Liver (tissue), 8 donors: ENCODE measurements at regions not wholly inside any gene's neighbourhood (a gene's known extent, or its start where the extent isn't known, plus 50 kb on each side); places are given as distances from the start of the nearest gene placed in this dataset.

Experiments used
- DNase-seq: peaks from one replicate; pipeline ENCODE4 v3.0.0-alpha.2; 2017; ENCODE audit warnings: low spot score
- H3K27ac ChIP-seq, 2 donors: one replicate each; pipeline ENCODE4 v1.7.0; 2013; ENCODE audit warnings: inconsistent platforms in 2 of 2, low read length in 2 of 2, control low read depth in 1 of 2, low read depth in 1 of 2, mild to moderate bottlenecking in 1 of 2
- H3K27me3 ChIP-seq, 4 donors: one replicate each; pipeline versions ENCODE4 v1.6.1 to v1.7.0; 2013; ENCODE audit warnings: low read length in 3 of 4, inconsistent platforms in 1 of 4, mild to moderate bottlenecking in 1 of 4, moderate library complexity in 1 of 4; ENCODE audit not compliant: control insufficient read depth in 4 of 4, insufficient read depth in 4 of 4
- H3K36me3 ChIP-seq, 4 donors: one replicate each; pipeline versions ENCODE4 v1.6.1 to v1.7.0; 2013; ENCODE audit warnings: low read length in 3 of 4, mild to moderate bottlenecking in 3 of 4, low read depth in 1 of 4, moderate library complexity in 1 of 4; ENCODE audit not compliant: control insufficient read depth in 4 of 4, insufficient read depth in 3 of 4
- H3K4me1 ChIP-seq, 4 donors: one replicate each; pipeline versions ENCODE4 v1.6.1 to v1.7.0; 2013; ENCODE audit warnings: low read length in 3 of 4, mild to moderate bottlenecking in 3 of 4, moderate library complexity in 1 of 4; ENCODE audit not compliant: control insufficient read depth in 4 of 4, insufficient read depth in 4 of 4
- H3K4me3 ChIP-seq, 3 donors: one replicate each; pipeline versions ENCODE4 v1.6.1 to v1.7.0; 2013; ENCODE audit warnings: low read length in 3 of 3, control low read depth in 1 of 3, low read depth in 1 of 3, mild to moderate bottlenecking in 1 of 3
- H3K9ac ChIP-seq, 2 donors: one replicate each; pipeline ENCODE4 v1.7.0; 2013; ENCODE audit warnings: low read length in 2 of 2, mild to moderate bottlenecking in 2 of 2, moderate library complexity in 2 of 2, control low read depth in 1 of 2, low read depth in 1 of 2
- H3K9me3 ChIP-seq, 4 donors: one replicate each; pipeline versions ENCODE4 v1.6.1 to v1.7.0; 2013; ENCODE audit warnings: low read length in 3 of 4; ENCODE audit not compliant: control insufficient read depth in 4 of 4
- EGR1 ChIP-seq, 2 donors: IDR thresholded peaks; 2 replicates each; pipeline ENCODE4 v1.6.1; 2016 to 2018; ENCODE audit warnings: antibody characterized with exemption in 2 of 2, low read depth in 2 of 2
- FOXA1 ChIP-seq: IDR thresholded peaks from 2 replicates; pipeline ENCODE4 v1.6.1; 2016; ENCODE audit warnings: antibody characterized with exemption
- FOXA2 ChIP-seq: IDR thresholded peaks from 2 replicates; pipeline ENCODE4 v1.6.1; 2016; ENCODE audit warnings: antibody characterized with exemption
- GABPA ChIP-seq, 2 donors: IDR thresholded peaks in 1 of 2; conservative IDR thresholded peaks in 1 of 2; 2 replicates each; pipeline ENCODE4 v1.6.1; 2016; ENCODE audit warnings: antibody characterized with exemption in 2 of 2, mild to moderate bottlenecking in 1 of 2, moderate library complexity in 1 of 2
- HNF4A ChIP-seq, 2 donors: conservative IDR thresholded peaks; 2 replicates each; pipeline ENCODE4 v1.6.1; 2016; ENCODE audit warnings: antibody characterized with exemption in 2 of 2, mild to moderate bottlenecking in 2 of 2
- HNF4G ChIP-seq: IDR thresholded peaks from 2 replicates; pipeline ENCODE4 v1.6.1; 2016; ENCODE audit warnings: antibody characterized with exemption
- JUND ChIP-seq, 2 donors: IDR thresholded peaks; 2 replicates each; pipeline ENCODE4 v1.6.1; 2016; ENCODE audit warnings: antibody characterized with exemption in 2 of 2
- NR2F2 ChIP-seq: IDR thresholded peaks from 2 replicates; pipeline ENCODE4 v1.6.1; 2016; ENCODE audit warnings: antibody characterized with exemption
- RAD21 ChIP-seq, 2 donors: IDR thresholded peaks; 2 replicates each; pipeline ENCODE4 v1.6.1; 2016; ENCODE audit warnings: antibody characterized with exemption in 2 of 2, mild to moderate bottlenecking in 2 of 2
- RXRA ChIP-seq, 2 donors: IDR thresholded peaks; 2 replicates each; pipeline ENCODE4 v1.6.1; 2017 to 2018; ENCODE audit warnings: antibody characterized with exemption in 2 of 2, mild to moderate bottlenecking in 1 of 2
- SP1 ChIP-seq: IDR thresholded peaks from 2 replicates; pipeline ENCODE4 v1.6.1; 2018; ENCODE audit warnings: antibody characterized with exemption, mild to moderate bottlenecking
- TAF1 ChIP-seq: conservative IDR thresholded peaks from 2 replicates; pipeline ENCODE4 v1.6.1; 2016; ENCODE audit warnings: antibody characterized with exemption, mild to moderate bottlenecking
- YY1 ChIP-seq: IDR thresholded peaks from 2 replicates; pipeline ENCODE4 v1.6.1; 2016; ENCODE audit warnings: antibody characterized with exemption, mild to moderate bottlenecking
- WGBS: extraction: QIAGEN DNeasy Blood & Tissue Kit; methylation state at CpG from one replicate; pipeline ENCODE4 v1.1.7; 2013; 5-methylcytosine and 5-hydroxymethylcytosine counted together
- TF ChIP-seq, protein P1 (sequence below): IDR thresholded peaks from 2 replicates; pipeline ENCODE4 v1.6.1; 2016; ENCODE audit warnings: antibody characterized with exemption
- TF ChIP-seq, protein P2 (sequence below): IDR thresholded peaks from 2 replicates; pipeline ENCODE4 v1.6.1; 2016; ENCODE audit warnings: antibody characterized with exemption
- TF ChIP-seq, protein P3 (sequence below): IDR thresholded peaks from 2 replicates; pipeline ENCODE4 v1.6.1; 2016; ENCODE audit warnings: antibody characterized with exemption
- TF ChIP-seq, protein P4 (sequence below): fragments of 150-350 bp; IDR thresholded peaks from 2 replicates; pipeline ENCODE4 v1.5.1; 2017; ENCODE audit warnings: improper control_type of control experiment, low read depth, low read length; ENCODE audit not compliant: missing input control
- TF ChIP-seq, protein P5 (sequence below): IDR thresholded peaks from 2 replicates; pipeline ENCODE4 v1.6.1; 2016; ENCODE audit warnings: antibody characterized with exemption, mild to moderate bottlenecking
- donor health status: healthy.
- donor health status: healthy.
- donor health status: healthy.
- donor health status: healthy.
- donor health status: healthy.

DNA sequence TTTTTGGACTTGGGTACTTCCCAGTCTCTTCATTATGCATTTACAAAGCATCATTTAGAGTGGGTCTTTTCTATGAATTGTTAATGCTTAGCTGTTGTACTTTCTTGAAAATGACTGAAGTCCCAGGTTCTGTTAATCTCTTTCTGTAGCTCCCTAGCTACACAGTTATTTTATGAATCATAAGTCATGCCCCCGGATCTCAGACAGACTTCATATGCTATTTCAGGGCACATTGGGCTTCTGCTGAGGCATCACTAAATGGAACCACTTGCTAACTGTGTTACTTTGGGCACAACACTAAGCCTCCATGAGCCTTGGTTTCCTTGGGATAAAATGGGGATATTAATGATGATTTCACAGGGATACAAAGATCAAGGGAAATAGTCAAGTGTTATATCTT, 55.5 kb upstream of the RBM15 start:
- Histone ChIP-seq H3K9ac (no peak overlapping the region), H3K9me3 (no peaks in the 10 kb centered on the region), H3K4me1 (no peaks in the 10 kb centered on the region), H3K27me3 (no peaks in the 10 kb centered on the region), H3K4me3 (no peak overlapping the region), H3K27ac (no peak overlapping the region), H3K36me3 (no peaks in the 10 kb centered on the region)
- TF ChIP-seq FOXA2 (no peak), NR2F2 (no peak)
- TF ChIP-seq, protein P1, sequence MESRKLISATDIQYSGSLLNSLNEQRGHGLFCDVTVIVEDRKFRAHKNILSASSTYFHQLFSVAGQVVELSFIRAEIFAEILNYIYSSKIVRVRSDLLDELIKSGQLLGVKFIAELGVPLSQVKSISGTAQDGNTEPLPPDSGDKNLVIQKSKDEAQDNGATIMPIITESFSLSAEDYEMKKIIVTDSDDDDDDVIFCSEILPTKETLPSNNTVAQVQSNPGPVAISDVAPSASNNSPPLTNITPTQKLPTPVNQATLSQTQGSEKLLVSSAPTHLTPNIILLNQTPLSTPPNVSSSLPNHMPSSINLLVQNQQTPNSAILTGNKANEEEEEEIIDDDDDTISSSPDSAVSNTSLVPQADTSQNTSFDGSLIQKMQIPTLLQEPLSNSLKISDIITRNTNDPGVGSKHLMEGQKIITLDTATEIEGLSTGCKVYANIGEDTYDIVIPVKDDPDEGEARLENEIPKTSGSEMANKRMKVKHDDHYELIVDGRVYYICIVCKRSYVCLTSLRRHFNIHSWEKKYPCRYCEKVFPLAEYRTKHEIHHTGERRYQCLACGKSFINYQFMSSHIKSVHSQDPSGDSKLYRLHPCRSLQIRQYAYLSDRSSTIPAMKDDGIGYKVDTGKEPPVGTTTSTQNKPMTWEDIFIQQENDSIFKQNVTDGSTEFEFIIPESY, result no peak
- no peak for DNase-seq
- 81% methylated on average over 1 of the region's 1 CpG for WGBS

DNA sequence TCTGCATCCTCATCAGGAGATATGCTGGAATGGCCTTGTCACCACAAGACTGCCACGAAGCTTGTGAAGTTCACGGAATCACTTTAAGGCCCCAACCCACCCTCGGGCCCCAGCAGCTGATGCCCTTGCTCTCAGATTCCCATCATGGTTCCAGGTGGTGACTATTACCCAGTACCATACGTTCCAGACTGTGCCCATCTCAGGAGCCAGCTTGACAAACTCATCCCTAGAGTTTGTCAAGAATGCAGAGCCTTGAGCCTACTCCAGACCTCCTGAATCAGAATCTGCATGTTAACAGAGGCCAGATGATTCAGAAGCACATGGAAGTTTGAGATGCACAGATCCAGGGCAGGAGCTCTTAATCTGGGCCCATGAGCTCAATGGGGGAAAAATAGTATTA, 53.9 kb upstream of the RBM15 start:
- 92% methylated on average over 4 of the region's 4 CpGs for WGBS
- Histone ChIP-seq H3K4me3 (no peak overlapping the region), H3K9ac (no peak overlapping the region), H3K9me3 (no peaks in the 10 kb centered on the region), H3K27me3 (no peaks in the 10 kb centered on the region), H3K4me1 (no peaks in the 10 kb centered on the region), H3K27ac (no peak overlapping the region), H3K36me3 (no peaks in the 10 kb centered on the region)
- no peak for DNase-seq
- TF ChIP-seq SP1 (no peak), JUND (IDR thresholded peaks at IDR 0.05) (no peak), NR2F2 (no peak), FOXA1 (no peak), EGR1 (IDR thresholded peaks at IDR 0.05; ENCODE audit: low read depth in 2 of 2) (no peak), RAD21 (IDR thresholded peaks at IDR 0.05) (no peak), TAF1 (no peak)
- TF ChIP-seq, protein P2, sequence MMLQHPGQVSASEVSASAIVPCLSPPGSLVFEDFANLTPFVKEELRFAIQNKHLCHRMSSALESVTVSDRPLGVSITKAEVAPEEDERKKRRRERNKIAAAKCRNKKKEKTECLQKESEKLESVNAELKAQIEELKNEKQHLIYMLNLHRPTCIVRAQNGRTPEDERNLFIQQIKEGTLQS, result no peak

DNA sequence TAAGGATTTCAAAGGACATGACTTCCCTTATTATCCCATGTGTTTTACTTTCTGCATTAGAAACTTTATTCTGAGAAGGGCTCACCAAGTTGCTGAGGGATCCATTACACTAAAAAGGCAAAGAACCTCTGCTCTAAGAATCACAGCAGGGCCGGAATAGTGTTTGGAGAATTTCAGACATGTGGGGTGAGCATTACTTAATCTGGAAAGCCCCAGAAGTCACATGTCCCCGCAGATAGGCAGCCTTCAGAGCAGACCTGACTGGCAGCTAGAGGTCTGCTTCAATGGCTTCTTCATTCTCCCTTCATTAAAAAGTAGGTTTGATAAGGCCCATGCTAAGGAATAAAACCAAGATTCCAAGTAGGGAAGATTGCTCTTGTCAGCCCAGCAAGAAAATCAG, 52.6 kb upstream of the RBM15 start:
- H3K9me3 ChIP-seq, result no peaks in the 10 kb centered on the region
- H3K27me3 ChIP-seq, result no peaks in the 10 kb centered on the region
- no peak overlapping the region for H3K4me3 ChIP-seq
- H3K9ac ChIP-seq, result no peak overlapping the region
- WGBS, result 52% methylated on average over 2 of the region's 2 CpGs
- no peak for DNase-seq
- TF ChIP-seq RAD21 (IDR thresholded peaks at IDR 0.05) (no peak), GABPA (IDR thresholded peaks at IDR 0.05 in 1 of 2, conservative IDR thresholded peaks at IDR 0.05 in 1 of 2) (no peak), NR2F2 (no peak), TAF1 (no peak), YY1 (no peak), JUND (IDR thresholded peaks at IDR 0.05) (no peak), HNF4A (conservative IDR thresholded peaks at IDR 0.05) (no peak), FOXA2 (no peak), SP1 (no peak), HNF4G (no peak), EGR1 (IDR thresholded peaks at IDR 0.05; ENCODE audit: low read depth in 2 of 2) (no peak), FOXA1 (no peak), RXRA (IDR thresholded peaks at IDR 0.05) (no peak)
- TF ChIP-seq, protein P2, result no peak
- TF ChIP-seq, protein P3, sequence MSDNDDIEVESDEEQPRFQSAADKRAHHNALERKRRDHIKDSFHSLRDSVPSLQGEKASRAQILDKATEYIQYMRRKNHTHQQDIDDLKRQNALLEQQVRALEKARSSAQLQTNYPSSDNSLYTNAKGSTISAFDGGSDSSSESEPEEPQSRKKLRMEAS, result no peak
- TF ChIP-seq, protein P4, sequence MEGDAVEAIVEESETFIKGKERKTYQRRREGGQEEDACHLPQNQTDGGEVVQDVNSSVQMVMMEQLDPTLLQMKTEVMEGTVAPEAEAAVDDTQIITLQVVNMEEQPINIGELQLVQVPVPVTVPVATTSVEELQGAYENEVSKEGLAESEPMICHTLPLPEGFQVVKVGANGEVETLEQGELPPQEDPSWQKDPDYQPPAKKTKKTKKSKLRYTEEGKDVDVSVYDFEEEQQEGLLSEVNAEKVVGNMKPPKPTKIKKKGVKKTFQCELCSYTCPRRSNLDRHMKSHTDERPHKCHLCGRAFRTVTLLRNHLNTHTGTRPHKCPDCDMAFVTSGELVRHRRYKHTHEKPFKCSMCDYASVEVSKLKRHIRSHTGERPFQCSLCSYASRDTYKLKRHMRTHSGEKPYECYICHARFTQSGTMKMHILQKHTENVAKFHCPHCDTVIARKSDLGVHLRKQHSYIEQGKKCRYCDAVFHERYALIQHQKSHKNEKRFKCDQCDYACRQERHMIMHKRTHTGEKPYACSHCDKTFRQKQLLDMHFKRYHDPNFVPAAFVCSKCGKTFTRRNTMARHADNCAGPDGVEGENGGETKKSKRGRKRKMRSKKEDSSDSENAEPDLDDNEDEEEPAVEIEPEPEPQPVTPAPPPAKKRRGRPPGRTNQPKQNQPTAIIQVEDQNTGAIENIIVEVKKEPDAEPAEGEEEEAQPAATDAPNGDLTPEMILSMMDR, result no peak
- TF ChIP-seq, protein P1, result no peak
- TF ChIP-seq, protein P5, sequence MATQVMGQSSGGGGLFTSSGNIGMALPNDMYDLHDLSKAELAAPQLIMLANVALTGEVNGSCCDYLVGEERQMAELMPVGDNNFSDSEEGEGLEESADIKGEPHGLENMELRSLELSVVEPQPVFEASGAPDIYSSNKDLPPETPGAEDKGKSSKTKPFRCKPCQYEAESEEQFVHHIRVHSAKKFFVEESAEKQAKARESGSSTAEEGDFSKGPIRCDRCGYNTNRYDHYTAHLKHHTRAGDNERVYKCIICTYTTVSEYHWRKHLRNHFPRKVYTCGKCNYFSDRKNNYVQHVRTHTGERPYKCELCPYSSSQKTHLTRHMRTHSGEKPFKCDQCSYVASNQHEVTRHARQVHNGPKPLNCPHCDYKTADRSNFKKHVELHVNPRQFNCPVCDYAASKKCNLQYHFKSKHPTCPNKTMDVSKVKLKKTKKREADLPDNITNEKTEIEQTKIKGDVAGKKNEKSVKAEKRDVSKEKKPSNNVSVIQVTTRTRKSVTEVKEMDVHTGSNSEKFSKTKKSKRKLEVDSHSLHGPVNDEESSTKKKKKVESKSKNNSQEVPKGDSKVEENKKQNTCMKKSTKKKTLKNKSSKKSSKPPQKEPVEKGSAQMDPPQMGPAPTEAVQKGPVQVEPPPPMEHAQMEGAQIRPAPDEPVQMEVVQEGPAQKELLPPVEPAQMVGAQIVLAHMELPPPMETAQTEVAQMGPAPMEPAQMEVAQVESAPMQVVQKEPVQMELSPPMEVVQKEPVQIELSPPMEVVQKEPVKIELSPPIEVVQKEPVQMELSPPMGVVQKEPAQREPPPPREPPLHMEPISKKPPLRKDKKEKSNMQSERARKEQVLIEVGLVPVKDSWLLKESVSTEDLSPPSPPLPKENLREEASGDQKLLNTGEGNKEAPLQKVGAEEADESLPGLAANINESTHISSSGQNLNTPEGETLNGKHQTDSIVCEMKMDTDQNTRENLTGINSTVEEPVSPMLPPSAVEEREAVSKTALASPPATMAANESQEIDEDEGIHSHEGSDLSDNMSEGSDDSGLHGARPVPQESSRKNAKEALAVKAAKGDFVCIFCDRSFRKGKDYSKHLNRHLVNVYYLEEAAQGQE, result no peak
- H3K4me1 ChIP-seq, result no peaks in the 10 kb centered on the region
- H3K27ac ChIP-seq, result no peak overlapping the region
- no peaks in the 10 kb centered on the region for H3K36me3 ChIP-seq
